ENCODE measurements at regions not wholly inside any gene's neighbourhood (a gene's known extent, or its start where the extent isn't known, plus 50 kb on each side); places are given as distances from the start of the nearest gene placed in this dataset.

GRCh38 chr12:25775968-25776367 is 182.5 kb upstream of the RASSF8 start:
- no peak for TF ChIP-seq POLR2A (IDR thresholded peaks at IDR 0.05)
- TF ChIP-seq CTCF (IDR thresholded peaks at IDR 0.05 in 8 of 11, conservative IDR thresholded peaks at IDR 0.05 in 3 of 11) = no peak
- no peak for TF ChIP-seq POLR2AphosphoS5 (IDR thresholded peaks at IDR 0.05)

Measured in spleen (tissue), 7 donors.